HG03280 (cell line): ENCODE measurements at regions not wholly inside any gene's neighbourhood (a gene's known extent, or its start where the extent isn't known, plus 50 kb on each side); places are given as distances from the start of the nearest gene placed in this dataset.

ENCODE experiments used
- ATAC-seq: cut with Tn5 transposase; IDR thresholded peaks from one replicate; pipeline ENCODE4 v1.9.1; 2021; ENCODE audit warnings: mild to moderate bottlenecking, moderate library complexity; ENCODE audit not compliant: unreplicated experiment

DNA sequence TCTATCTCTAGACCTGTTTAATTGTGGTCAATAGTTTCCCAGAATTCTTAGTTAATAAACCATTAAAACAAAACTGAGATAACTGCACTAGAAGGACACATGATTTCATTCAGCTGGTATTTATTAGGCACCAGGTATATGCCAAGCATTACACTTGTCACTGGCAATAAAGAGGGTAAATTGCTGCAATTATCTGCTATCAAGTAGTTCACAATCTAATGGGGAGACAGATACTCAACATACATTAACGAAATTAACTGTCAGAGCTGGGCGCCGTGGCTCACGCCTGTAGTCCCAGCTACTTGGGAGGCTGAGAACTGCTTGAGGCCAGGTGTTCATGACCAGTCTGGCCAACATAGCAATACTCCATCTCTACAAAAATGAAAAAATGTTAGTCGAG lies 71.7 kb upstream of the WIPF1 start:
- no peak for ATAC-seq

DNA sequence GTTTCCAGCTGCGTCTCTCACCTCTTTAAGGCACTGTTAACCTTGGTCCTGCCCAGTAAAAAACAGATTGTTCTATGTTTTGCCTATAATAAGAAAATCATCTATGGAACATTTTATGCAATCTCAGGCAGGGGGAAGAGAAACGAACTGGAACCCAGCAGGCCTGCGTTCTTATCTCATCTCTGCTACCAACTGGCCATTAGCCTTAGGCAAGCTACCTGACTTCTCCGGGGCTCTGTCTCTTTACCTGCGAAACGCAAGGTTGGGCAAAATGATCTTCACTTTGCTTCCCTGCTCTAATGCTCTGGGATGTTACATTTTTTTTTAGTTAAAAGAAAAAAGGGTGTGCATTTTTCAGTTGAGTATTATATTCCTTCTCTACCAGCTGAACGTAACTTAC lies 70.5 kb upstream of the WIPF1 start:
- ATAC-seq = no peak

DNA sequence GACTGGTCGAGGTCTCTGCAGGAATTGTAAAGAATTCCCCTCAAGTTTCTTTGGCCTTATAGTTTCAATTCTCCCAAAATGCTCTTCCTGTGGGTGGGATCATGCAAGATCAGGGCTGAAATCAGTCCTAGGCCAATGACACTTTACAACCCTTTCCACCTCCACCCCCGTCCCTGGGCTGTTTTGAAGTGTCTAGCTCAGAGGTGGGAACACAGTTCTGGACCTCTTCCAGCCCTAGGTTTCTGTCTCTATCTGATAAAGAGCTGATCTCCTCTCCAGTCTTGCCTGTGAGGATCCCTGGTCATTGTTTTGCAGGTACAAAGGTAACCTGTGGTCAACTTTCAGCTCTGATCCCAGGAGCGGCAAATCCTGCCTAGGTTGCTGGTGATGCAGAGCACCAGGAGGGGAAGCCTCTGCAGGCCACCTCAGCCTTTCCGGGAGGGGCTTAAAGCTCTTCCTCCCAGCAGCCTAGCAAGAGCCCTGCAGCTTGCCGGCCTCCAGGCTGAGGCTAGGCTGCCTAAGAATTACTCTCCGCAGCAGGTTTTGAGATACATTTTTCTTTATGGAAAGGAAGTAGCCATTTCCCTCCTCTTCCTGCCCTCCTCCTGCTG lies 69.8 kb upstream of the WIPF1 start:
- ATAC-seq = no peak

DNA sequence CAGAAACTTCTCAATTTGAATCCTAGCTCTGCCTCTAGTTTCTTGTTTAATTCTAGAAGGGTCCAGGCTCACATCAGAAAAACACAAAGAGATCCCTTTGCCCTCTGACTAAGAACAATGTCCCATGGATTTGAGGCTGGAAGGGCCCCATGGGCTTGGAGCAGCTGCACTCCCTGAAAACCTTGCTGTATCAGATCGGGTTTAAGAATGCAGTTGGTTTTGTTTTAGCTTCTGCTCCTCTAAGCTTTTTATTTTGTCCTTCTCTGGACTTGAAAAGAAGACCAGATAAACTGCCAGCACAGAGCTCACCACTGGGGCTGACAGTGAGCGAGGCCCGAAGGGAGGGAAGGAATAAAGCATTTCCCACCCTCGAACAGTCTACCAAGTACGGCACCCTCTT lies 69.2 kb upstream of the WIPF1 start:
- no peak for ATAC-seq

DNA sequence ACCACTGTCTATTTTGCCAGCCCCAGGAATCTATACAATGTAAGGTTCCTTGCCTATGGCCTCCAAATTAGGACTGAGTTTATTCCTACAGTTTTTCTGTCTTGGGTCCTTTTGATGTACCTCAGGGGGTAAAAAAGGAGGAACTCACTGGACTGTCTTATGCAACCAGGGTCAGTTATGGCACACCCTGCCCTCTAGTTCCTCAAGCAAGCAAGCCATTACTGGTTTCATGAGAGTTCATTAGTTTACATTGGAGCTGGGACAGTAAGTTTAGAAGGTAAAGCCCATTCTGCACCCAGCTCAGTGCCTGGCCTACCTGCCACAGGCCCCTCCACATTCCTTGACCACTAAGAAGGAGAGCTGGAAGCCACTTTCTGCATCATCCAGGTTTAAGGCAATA lies 68.7 kb upstream of the WIPF1 start:
- ATAC-seq = no peak

DNA sequence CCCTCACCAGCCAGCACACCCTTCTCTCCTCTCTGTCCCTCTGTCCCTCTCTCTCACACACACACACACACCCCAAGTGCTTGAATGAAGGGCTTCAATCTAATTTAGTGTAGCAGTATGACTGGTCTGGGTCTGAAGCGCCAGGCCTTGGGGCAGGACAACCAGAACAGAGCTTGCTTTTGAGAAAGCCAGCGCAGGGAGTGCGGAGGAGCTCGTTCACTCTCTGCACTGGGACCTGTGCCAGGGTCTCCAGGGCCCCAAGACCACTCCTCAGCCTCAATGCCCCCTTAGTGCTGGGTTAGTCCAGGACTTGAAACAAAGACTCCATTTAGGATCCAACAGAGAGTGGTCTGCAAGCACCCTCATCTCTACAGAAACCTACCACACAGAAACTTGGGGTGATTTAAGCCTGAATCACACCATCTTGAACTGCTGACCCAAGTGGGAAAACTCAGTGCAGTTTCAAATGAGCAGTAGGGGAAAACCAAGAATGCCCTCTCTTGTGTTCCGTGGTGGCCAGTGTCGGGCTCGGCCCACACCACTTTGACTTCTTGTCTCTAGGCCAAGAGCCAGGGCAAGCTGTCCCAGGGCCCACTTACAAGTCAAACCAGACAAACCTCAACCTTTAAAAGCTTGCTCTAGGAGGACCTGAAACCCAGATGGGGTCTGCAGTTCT lies 66.6 kb upstream of the WIPF1 start:
- no peak for ATAC-seq

DNA sequence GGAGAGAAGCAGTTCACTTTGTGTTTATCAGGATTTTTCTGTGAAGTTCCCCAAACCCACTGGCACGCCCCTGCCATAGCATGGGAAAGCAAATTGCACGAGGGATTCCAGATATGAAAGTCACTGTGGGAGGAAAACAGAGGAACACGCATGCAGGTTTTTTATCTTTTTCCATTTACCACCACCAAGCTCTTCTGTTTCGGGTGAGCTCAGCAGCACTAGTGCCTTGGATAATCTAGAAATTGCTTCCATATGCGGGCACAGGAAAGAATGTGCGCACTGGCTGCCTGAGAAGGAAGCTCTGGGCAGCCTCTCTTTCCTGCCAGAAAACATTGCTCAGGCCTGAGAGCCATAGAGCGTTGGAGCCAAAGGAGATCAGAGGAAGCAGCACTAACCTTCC lies 65.9 kb upstream of the WIPF1 start:
- no peak for ATAC-seq

DNA sequence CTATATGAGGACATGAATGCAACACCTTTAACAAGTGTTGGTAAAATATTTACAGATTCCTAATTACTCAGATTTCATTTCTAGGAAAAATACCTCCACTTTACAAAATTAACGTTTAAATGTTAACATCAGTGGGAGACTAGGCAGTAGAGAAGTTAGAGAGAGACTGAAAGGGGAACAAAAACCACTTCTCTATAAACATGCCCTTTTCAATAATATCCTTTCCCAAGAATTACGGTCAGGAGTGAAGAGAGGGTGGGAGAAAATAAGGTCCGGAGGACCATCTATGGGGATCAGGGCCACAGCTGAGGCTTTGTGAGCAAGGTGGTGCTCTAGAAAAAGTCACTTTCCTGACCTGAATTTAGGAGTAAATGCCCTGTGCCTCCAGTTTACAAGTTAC lies 65.3 kb upstream of the WIPF1 start:
- no peak for ATAC-seq

DNA sequence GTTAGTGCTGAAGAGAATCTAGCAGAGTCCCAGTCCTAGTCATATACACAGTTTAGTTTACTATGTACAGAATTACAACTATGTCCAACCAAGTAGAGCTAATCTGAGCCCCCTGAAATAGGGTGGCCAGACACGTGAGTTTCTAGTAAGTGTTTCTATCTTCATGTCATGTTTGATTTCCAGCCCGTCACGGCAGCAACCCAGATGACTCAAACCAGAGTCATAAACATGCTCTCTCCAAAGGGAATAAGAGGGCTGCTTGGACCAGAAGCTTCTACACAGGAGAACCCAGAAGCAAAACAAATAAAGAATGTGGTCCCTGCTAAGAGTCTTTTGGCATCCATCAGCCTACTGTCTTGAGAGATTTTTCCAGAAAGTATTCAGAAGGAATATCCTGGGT lies 64.9 kb upstream of the WIPF1 start:
- ATAC-seq = no peak

DNA sequence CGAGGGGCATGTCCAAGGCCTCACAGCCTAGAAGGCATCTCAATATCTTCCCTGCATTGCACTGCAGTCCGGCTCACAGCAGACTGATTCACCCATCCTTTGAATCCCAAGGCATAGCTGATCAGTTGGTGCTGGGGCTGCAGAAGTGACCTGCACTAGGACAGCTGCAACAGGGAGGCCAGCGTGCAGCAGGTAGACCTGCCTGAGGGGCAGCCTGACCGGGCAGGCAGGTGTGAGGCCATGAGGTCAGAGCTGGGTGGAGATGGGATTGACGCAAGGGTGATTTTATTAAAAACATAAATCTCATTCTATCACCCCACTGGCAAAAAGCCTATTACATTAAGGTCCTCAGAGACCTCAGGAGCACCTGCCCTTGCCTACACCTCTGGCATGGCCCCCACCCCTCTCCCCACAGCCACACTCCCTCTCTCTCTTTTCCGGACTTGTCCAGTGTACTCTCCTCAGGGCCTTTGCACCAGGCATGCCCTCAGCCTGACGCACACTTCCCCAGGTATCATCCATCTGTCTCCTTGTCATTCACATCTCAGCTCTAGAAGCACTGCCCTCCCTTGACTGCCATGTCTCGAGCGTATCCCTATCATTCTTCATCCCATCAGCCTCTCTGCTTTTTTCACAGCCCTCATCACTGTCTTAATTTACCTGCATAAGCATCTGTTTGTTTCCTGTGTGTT lies 63.5 kb upstream of the WIPF1 start:
- no peak for ATAC-seq

DNA sequence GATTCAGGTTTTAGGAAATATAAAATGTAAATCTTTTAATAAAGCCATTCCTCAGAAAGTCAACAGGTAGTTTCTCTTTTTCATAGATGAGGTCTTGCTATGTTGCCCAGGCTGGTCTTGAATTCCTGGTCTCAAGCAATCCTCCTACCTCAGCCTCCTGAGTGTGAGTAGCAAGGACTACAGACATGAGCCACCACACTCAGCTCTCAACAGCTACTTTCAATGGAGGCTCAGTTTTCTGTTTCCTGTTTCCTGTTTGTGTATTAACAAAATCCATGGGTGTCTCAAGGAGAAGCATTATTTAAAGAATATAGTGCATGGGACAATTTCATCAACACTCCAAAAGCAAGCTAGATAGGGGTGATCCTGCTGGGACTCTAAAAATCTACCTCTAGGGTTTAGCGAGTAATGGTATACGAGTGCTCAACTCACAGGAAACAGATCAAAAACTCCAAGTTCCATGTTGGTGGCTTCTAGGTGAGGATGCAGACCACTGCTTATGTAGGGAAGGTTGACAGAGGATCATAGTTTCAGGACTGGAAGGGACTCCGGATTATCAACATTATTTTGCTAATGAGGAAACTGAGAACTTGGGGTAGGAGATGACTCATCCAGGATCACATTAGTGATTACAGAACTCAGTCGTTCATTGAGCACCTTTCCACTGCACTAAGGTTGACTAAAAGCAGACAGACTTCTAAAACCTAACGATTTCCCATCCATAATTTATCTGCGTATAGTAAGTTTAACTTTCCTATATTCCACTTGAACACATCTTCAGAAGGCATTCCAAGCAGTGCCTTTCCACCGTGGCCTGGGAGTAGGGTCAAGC lies 61.7 kb upstream of the WIPF1 start:
- no peak for ATAC-seq

DNA sequence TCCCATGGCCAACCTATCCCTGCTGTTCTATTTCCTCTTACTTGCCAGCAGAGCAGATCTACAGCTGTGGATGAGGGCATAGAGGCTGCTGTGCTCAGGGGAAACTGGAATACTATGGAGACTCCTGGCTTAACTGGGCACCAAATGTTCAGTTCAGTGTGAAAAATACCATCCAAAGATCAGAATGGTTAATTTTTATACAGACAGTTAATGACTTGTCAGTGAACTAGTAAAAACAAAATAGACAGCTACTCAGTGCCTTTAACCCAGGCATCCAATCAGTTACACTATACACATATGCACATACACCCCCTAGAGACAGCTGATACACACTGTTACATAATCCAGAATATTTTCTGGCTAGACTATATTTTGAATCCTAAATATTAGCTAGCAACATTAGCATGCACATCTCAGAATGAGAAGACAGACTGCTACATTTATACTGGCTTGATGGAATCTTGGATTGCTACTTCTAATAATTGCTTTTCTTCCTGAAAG lies 59.1 kb upstream of the WIPF1 start:
- ATAC-seq = no peak

DNA sequence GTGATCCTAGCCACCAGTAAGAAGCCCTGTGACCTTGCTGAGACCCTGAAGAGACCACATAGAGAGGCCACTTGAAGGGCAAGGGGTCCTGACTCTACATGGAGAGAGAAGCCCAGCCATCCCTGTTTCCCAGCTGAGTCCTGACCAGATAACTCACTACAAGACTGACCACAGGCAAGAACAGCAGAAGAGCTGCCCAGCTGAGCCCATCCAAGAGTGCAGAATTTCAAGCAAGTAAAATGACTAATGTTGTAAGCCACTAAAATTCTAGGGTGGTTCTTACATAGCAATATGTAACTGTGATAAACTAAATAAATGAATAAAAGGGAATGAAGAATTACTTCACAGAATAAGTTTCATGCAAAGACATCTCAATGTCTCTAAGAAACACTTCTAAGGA lies 58.4 kb upstream of the WIPF1 start:
- no peak for ATAC-seq

DNA sequence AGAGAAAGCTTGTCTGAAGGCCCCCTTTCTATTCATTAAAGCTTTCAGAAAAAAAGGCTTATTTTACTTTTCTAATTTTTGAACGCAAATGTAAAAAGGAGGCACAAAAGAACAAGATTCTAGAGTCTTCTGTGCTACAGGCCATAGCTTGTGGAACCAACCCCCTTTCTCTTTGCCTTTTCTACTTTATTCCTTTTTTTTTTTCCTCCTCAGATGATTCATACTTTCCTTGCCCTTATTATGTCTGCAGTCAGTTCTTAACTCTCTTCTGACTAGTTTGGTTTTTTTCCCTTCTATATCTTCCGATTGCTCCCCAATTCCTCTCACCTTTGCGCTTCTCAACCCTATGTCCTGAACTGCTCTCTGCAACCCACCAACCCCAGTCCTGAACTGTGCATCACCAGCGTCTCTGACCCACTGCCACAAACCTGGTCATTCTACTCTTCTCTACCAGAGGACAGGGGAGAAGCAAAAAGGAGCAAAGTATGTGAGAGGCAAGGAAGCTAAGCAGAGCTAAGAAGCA lies 56.9 kb upstream of the WIPF1 start:
- no peak for ATAC-seq

DNA sequence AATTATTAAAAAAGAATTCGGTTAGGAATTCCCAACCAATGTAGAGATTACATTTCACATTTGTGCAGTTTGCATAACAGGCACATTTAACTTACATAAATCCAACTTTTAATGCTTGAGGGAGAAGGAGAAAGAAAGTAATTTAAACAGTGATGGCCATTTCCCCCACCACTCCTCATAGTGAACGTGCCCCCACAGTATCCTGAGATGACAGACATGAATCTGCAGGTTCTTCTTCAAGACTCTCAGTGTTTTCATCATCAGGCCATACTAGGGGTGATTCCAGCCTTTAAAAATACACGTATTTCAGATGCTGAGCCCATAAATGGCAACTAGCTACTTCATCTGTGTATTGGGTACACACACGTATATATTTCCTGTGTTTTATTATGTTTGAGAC lies 51.3 kb upstream of the WIPF1 start:
- no peak for ATAC-seq
